CD4-positive, alpha-beta memory T cell (primary cell): ENCODE measurements at regions not wholly inside any gene's neighbourhood (a gene's known extent, or its start where the extent isn't known, plus 50 kb on each side); places are given as distances from the start of the nearest gene placed in this dataset.

Source experiments
- CTCF ChIA-PET: fragments of 350-600 bp; sonication (Branson Sonifier 250); formaldehyde crosslinking; loops from one replicate; lab custom pipeline; 2021; ENCODE audit warnings: inconsistent platforms; ENCODE audit not compliant: partially characterized antibody; lab: Charles Lee
- POLR2A ChIA-PET: fragments of 350-600 bp; sonication (Branson Sonifier 250); formaldehyde crosslinking; loops from one replicate; lab custom pipeline; 2021; ENCODE audit not compliant: partially characterized antibody; lab: Charles Lee
- DNase-seq, 5 donors: peaks; one replicate each; pipeline versions ENCODE4 v3.0.0 to v3.0.0-alpha.2; 2020 to 2022; ENCODE audit warnings: mixed read lengths in 1 of 5
- H3K27ac ChIP-seq: one replicate; pipeline ENCODE4 v1.7.0; 2013; ENCODE audit warnings: low read depth, low read length
- H3K27me3 ChIP-seq: 2 replicates; pipeline ENCODE4 v1.7.0; 2013; ENCODE audit warnings: mild to moderate bottlenecking, low read length, moderate library complexity; ENCODE audit not compliant: insufficient read depth
- H3K36me3 ChIP-seq: 2 replicates; pipeline ENCODE4 v1.7.0; 2013; ENCODE audit warnings: mild to moderate bottlenecking, low read length, moderate library complexity; ENCODE audit not compliant: insufficient read depth
- H3K4me1 ChIP-seq: 2 replicates; pipeline ENCODE4 v1.7.0; 2013; ENCODE audit warnings: mild to moderate bottlenecking, low read length, moderate library complexity; ENCODE audit not compliant: insufficient read depth
- H3K4me3 ChIP-seq, 2 donors: one replicate each; pipeline ENCODE4 v1.7.0; 2013; ENCODE audit warnings: low read length in 2 of 2, mild to moderate bottlenecking in 1 of 2
- H3K9me3 ChIP-seq, 2 donors: one replicate each; pipeline ENCODE4 v1.7.0; 2013; ENCODE audit warnings: low read length in 2 of 2, control low read depth in 1 of 2; ENCODE audit not compliant: control insufficient read depth in 1 of 2
- H3K27ac Mint-ChIP-seq, 7 donors: one replicate each; pipeline ENCODE4 v1.8.0; 2020 to 2021; ENCODE audit warnings: mixed read lengths in 7 of 7, mild to moderate bottlenecking in 6 of 7, inconsistent platforms in 3 of 7, moderate library complexity in 3 of 7
- H3K27me3 Mint-ChIP-seq, 2 donors: one replicate each; pipeline ENCODE4 v1.8.0; 2020 to 2021; ENCODE audit warnings: mixed read lengths in 2 of 2
- H3K36me3 Mint-ChIP-seq, 2 donors: one replicate each; pipeline ENCODE4 v1.8.0; 2020 to 2021; ENCODE audit warnings: mixed read lengths in 2 of 2, inconsistent platforms in 1 of 2, mild to moderate bottlenecking in 1 of 2
- H3K4me1 Mint-ChIP-seq, 4 donors: one replicate each; pipeline ENCODE4 v1.8.0; 2020 to 2021; ENCODE audit warnings: mixed read lengths in 4 of 4, mild to moderate bottlenecking in 1 of 4
- H3K4me3 Mint-ChIP-seq, 8 donors: one replicate each; pipeline ENCODE4 v1.8.0; 2020 to 2021; ENCODE audit warnings: mixed read lengths in 8 of 8, mild to moderate bottlenecking in 7 of 8, moderate library complexity in 6 of 8, inconsistent platforms in 3 of 8
- H3K9me3 Mint-ChIP-seq, 8 donors: one replicate each; pipeline ENCODE4 v1.8.0; 2020 to 2021; ENCODE audit warnings: mixed read lengths in 8 of 8, mild to moderate bottlenecking in 5 of 8, inconsistent platforms in 3 of 8, moderate library complexity in 1 of 8
- intact Hi-C: fragments of 100-400 bp; cut with micrococcal nuclease; formaldehyde crosslinking; loops from one replicate; pipeline ENCODE4 v1.15.1; 2023

DNA sequence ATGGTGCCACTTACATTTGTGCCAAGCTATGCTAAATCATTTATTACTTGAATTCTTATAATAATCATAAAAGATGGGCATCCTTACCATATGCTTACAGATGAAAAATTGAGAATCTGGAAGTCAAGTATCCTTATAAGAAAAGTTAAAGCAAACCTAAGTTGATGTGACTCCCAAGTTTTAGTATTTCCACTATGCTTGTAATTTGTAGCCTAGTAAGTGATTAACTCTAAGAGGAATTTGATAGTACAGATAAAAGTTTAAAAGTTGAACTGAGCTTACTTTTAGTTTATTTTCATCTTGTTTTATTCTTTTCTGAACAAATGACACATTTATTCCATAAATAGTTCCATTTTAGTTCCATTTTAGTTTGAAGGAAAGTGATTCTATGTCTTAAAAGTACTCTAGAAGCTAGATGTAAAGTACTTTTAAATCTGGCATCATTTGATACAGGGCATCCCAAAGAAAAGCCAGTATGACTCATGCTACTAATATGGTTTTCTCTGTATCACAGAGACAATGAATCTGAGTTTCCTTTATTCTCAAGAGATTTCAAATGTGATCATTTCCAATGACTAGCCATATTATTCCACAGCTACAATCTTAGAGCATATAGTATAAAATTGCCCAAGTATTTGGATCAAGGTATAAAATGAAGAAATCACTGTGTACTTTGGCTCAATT lies 596.0 kb downstream of the SLC16A7 start:
- no peaks in the 10 kb centered on the region for H3K4me1 Mint-ChIP-seq
- CTCF ChIA-PET, result no interaction called here

DNA sequence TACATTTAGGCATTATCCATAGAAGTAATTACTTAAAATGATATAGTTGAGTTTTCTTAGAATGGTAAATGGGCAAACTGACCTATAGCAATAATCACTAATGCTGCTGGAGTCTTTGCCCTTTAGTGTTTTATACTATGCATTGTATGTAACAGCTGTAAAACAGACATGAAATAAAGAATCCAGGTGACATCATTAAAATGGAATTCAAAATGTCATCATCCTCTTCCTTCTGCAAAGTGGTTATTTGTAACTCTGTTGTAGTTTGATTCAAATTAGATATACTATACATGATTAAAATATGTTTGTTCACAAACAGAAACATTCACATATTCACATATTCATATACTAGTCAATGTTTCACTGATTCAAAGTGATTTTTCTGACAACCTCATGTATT lies 598.8 kb downstream of the SLC16A7 start:
- Mint-ChIP-seq H3K9me3 (peaks cover 0 to 7% (median under 1%) of the 10 kb centered on the region in 8 donors), H3K27me3 (no peaks in the 10 kb centered on the region), H3K4me3 (no peak overlapping the region), H3K36me3 (no peaks in the 10 kb centered on the region), H3K27ac (no peak overlapping the region), H3K4me1 (no peaks in the 10 kb centered on the region)
- Histone ChIP-seq H3K4me1 (no peaks in the 10 kb centered on the region), H3K36me3 (no peaks in the 10 kb centered on the region), H3K27ac (no peak overlapping the region), H3K4me3 (no peak overlapping the region), H3K9me3 (no peaks in the 10 kb centered on the region), H3K27me3 (no peaks in the 10 kb centered on the region)
- no peak for DNase-seq
- POLR2A ChIA-PET, result no interaction called here
- intact Hi-C loops, result no loop called here
- CTCF ChIA-PET, result no interaction called here

More for the DNA sequence above, 596.0 kb downstream of the SLC16A7 start:
- no peak overlapping the region for H3K4me3 Mint-ChIP-seq
- no peaks in the 10 kb centered on the region for H3K36me3 ChIP-seq
- no peaks in the 10 kb centered on the region for H3K9me3 ChIP-seq
- no peaks in the 10 kb centered on the region for H3K4me1 ChIP-seq
- H3K27me3 Mint-ChIP-seq, result no peaks in the 10 kb centered on the region
- no peak overlapping the region for H3K27ac Mint-ChIP-seq
- intact Hi-C loops, result no loop called here
- H3K27me3 ChIP-seq, result no peaks in the 10 kb centered on the region
- H3K9me3 Mint-ChIP-seq, result peaks cover 0 to 6% (median under 1%) of the 10 kb centered on the region in 8 donors
- no peak overlapping the region for H3K4me3 ChIP-seq
- POLR2A ChIA-PET, result no interaction called here
- H3K27ac ChIP-seq, result no peak overlapping the region
- no peaks in the 10 kb centered on the region for H3K36me3 Mint-ChIP-seq
- DNase-seq, result no peak

- Histone ChIP-seq H3K4me1 (no peaks in the 10 kb centered on the region), H3K36me3 (no peaks in the 10 kb centered on the region), H3K27me3 (no peaks in the 10 kb centered on the region), H3K27ac (no peak overlapping the region), H3K4me3 (no peak overlapping the region), H3K9me3 (no peaks in the 10 kb centered on the region)
- H3K9me3 Mint-ChIP-seq, result peaks cover 0 to 7% (median 0%) of the 10 kb centered on the region in 8 donors
- intact Hi-C loops, result no loop called here
- no peak overlapping the region for H3K4me3 Mint-ChIP-seq
- ChIA-PET CTCF (no interaction called here), POLR2A (no interaction called here)
- no peaks in the 10 kb centered on the region for H3K27me3 Mint-ChIP-seq
- no peaks in the 10 kb centered on the region for H3K4me1 Mint-ChIP-seq
- H3K36me3 Mint-ChIP-seq, result no peaks in the 10 kb centered on the region
- no peak overlapping the region for H3K27ac Mint-ChIP-seq
- no peak for DNase-seq
Observed at GRCh38 chr12:60195483-60195882, 599.7 kb downstream of the SLC16A7 start.

GRCh38 chr12:60196366-60196765 lies 600.5 kb downstream of the SLC16A7 start:
- no peak for DNase-seq
- Mint-ChIP-seq H3K36me3 (no peaks in the 10 kb centered on the region), H3K4me3 (no peak overlapping the region), H3K9me3 (peaks cover 0 to 4% (median 0%) of the 10 kb centered on the region in 8 donors), H3K27ac (no peak overlapping the region), H3K27me3 (no peaks in the 10 kb centered on the region), H3K4me1 (no peaks in the 10 kb centered on the region)
- ChIA-PET CTCF (no interaction called here), POLR2A (no interaction called here)
- Histone ChIP-seq H3K4me3 (no peak overlapping the region), H3K27me3 (no peaks in the 10 kb centered on the region), H3K9me3 (no peaks in the 10 kb centered on the region), H3K4me1 (no peaks in the 10 kb centered on the region), H3K27ac (no peak overlapping the region), H3K36me3 (no peaks in the 10 kb centered on the region)
- intact Hi-C loops, result no loop called here

DNA sequence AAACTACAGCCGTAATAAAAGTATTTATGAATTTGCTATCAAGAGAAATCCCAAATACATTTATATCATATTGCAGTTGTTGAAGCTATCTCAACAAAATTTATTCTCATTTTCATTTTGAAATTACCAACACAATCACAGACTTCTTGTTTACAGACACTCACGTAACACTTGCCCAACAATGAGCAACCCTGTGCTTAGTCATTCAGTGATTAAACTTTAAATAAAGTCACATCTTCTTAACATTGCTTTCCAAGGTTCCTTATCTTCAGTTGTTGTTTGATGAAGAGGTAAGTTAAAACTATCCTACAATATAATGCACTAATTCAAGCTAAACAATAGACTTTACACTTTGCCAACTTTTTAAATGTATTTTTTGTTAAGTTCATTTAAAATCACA lies 601.8 kb downstream of the SLC16A7 start:
- Mint-ChIP-seq H3K27ac (no peak overlapping the region), H3K4me1 (no peaks in the 10 kb centered on the region), H3K4me3 (no peak overlapping the region), H3K36me3 (no peaks in the 10 kb centered on the region), H3K27me3 (no peaks in the 10 kb centered on the region), H3K9me3 (peaks cover 0 to 4% (median 0%) of the 10 kb centered on the region in 8 donors)
- Histone ChIP-seq H3K36me3 (no peaks in the 10 kb centered on the region), H3K27me3 (no peaks in the 10 kb centered on the region), H3K9me3 (no peaks in the 10 kb centered on the region), H3K4me3 (no peak overlapping the region), H3K4me1 (no peaks in the 10 kb centered on the region), H3K27ac (no peak overlapping the region)
- no peak for DNase-seq
- CTCF ChIA-PET, result no interaction called here
- POLR2A ChIA-PET, result no interaction called here
- intact Hi-C loops, result no loop called here

DNA sequence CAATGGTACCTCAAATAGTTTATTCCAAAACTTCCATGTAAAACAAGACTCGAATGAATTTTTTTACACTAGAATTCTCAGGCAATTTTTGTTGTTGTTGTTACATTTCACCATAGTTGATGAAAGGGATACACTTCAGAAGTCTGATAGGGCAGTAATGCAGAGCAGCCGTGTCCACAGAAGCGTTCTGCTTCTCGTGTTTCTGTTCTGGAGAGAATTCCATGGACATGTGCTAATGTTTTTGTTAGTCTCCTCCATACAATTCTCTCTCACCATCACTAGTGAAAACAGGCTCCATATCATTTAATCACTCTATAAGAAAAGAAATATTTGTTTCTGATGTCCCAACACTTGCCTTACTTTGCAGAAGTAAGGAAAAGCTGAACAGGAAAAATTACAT lies 606.1 kb downstream of the SLC16A7 start:
- no peak overlapping the region for H3K27ac ChIP-seq
- H3K27me3 ChIP-seq, result no peaks in the 10 kb centered on the region
- H3K9me3 ChIP-seq, result no peaks in the 10 kb centered on the region
- H3K4me3 ChIP-seq, result no peak overlapping the region
- no peaks in the 10 kb centered on the region for H3K4me1 ChIP-seq
- H3K27me3 Mint-ChIP-seq, result no peaks in the 10 kb centered on the region
- no peaks in the 10 kb centered on the region for H3K4me1 Mint-ChIP-seq
- no peak overlapping the region for H3K4me3 Mint-ChIP-seq
- intact Hi-C loops, result no loop called here
- no peak overlapping the region for H3K27ac Mint-ChIP-seq
- peaks cover 0 to 3% (median under 1%) of the 10 kb centered on the region in 8 donors for H3K9me3 Mint-ChIP-seq
- H3K36me3 Mint-ChIP-seq, result no peaks in the 10 kb centered on the region
- no peak for DNase-seq
- ChIA-PET CTCF (no interaction called here), POLR2A (no interaction called here)
- H3K36me3 ChIP-seq, result no peaks in the 10 kb centered on the region

DNA sequence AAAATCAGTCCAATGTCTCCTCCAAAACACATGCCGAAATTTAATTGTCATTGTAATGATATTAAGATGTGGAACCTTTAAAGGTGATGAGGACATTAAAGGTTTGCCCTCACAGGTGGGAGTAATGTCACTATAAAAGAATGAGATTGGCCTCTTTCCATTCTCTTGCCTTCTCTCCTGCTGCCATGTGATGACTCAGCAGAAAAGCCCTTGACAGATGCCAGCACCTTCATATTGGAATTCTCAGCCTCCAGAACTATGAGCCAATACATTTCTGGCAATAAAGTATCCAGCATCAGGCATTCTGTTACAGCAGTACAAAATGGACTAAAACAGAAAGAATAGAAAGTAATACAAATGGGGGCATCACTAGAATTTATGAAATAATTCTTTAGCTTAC lies 609.7 kb downstream of the SLC16A7 start:
- ChIA-PET POLR2A (no interaction called here), CTCF (no interaction called here)
- Mint-ChIP-seq H3K9me3 (peaks cover 0 to 5% (median under 1%) of the 10 kb centered on the region in 8 donors), H3K4me1 (no peaks in the 10 kb centered on the region), H3K27ac (no peak overlapping the region), H3K36me3 (no peaks in the 10 kb centered on the region), H3K4me3 (no peak overlapping the region), H3K27me3 (no peaks in the 10 kb centered on the region)
- H3K27me3 ChIP-seq, result no peaks in the 10 kb centered on the region
- intact Hi-C loops, result no loop called here
- H3K4me1 ChIP-seq, result no peaks in the 10 kb centered on the region
- H3K9me3 ChIP-seq, result no peaks in the 10 kb centered on the region
- DNase-seq, result no peak
- H3K27ac ChIP-seq, result no peak overlapping the region
- no peaks in the 10 kb centered on the region for H3K36me3 ChIP-seq
- no peak overlapping the region for H3K4me3 ChIP-seq
